T1000 (cell line): ENCODE measurements at regions not wholly inside any gene's neighbourhood (a gene's known extent, or its start where the extent isn't known, plus 50 kb on each side); places are given as distances from the start of the nearest gene placed in this dataset.

Experiments
- DNase-seq: peaks from one replicate; lab custom pipeline; 2025; ENCODE audit warnings: mixed read lengths; lab: John Stamatoyannopoulos, UW

DNA sequence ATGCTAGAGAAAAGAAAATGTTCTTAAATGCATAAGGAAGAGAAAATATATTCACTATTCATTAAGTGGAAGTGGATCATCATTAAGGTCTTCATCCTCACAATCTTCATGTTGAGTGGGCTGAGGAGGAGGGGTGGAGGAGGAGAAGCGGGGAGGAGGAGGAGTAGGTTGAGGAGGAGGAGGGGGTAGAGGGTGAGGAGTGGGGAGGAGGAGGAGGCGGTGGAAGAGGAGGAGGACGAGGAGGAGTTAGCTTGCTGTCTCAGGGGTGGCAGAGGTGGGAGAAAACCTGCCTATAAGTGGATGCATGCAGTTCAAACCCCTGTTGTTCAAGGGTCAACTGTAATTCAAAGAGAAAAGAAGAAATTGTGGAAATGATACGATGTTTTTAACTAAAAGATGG, 71.6 kb downstream of the MYEOV start:
- DNase-seq, result no peak

DNA sequence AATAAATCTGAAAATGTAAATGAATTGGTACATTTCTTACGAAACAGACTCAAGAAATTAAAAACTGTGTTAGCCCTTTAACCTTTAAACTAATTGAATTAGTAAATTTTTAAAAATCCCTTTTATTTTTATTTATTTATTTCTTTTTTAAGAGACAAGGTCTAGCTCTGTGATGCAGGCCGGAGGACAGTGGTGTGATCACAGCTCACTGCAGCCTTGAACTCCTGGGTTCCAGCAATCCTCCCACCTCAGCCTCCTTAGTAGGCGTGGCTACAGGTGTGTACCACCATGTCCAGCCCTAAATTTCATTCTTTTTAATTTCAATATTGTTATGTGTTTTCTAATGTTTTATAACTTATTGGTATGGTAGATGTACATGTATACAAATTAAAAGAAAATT, 72.6 kb downstream of the MYEOV start:
- DNase-seq, result no peak

DNA sequence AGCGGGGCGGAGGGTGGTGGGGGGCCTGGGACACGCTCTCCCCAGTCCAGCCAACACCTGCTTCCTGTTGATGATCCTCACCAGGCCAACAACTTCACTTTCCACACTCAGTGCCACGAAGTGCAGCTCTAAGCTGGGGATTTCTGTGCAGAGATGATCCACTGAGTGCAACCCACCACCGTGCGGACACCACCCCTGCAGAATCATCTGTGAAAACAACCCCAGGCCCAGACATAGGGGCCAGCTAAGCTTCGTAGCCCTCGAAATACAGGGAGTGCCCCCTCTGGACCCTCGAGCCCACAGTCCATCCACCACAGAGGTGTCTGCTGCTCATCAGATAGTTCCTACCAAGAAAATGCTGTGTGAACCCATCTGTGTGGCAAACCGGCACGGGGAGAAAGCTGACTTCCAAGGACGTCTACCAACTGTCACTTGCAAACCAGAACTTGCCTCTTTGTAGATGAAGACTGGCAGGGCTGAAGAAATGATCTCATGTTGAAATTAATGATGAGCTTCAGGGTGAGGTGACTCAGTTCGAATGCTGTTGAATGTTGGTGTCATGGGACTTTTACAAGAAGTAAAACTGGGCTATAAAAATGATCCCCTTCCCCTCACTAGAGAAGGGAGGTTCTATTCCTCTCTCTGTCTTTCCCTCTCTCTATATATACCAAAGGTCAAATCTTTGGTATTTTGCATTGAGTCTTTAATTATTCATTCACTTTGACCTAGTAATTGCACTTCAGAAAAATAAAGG, 73.4 kb downstream of the MYEOV start:
- DNase-seq, result no peak

DNA sequence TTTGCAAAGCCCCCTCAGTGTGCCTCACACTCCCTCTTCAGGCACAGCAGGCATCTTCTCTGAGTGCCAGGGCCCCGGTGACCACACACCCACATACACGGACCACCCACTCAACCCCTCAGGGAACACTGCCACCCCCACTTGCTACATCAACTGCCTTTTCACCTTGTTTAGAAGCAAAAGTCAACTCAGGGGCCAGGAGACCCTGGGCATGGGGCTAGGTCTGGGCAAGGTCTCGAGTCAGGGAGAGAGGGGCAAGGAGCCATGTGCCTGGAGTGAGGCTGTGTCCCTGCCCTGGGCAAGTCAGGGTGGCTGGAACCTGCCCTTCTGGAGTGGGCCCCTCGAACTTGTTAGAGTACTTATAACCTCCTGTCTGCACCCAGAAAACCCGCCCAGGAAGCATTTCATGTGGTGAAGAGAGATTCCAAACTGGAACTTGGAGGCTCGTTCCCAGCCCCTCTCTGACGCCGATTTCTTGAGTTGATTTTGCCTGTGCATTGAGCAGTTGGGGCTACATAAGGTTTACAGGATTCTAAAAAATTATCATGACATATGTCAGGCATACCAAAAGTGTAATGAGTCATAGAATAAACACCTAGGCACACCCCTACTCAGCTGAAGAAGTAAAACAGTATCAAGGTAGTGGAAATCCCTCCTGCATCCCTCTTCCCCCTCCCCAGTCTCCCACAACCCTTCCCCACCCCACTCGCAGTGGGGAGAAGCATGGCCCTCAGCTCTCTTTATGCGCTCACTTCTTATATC, 74.3 kb downstream of the MYEOV start:
- DNase-seq, result no peak

DNA sequence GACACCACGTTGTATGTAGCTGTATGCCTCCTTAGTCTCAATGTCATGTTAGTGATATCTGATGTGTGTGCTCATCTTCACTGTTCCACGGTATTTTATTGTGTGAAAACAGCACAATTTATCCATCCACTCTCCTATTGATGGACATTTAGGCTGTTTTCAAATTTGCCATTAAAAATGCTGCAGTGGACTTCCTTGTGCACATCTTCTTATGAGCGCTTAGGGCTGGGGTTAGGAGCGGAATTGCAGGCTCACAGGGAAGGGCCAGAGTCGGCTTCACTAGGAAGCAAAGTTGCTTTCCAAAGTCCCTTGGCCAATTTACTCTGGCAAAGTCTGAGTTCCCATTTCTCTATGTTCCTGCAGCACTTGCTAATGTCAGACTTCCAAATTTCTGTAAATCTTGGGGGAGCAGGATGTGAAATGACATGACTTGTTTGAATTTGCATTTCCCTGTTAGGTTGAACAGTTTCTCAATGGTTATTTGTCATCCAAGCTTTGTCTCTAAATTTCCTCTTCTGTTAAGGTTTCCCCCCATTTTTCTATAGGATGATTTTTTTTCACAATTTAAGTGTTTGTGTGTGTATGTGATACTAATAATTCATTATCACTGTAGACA, 75.4 kb downstream of the MYEOV start:
- no peak for DNase-seq

DNA sequence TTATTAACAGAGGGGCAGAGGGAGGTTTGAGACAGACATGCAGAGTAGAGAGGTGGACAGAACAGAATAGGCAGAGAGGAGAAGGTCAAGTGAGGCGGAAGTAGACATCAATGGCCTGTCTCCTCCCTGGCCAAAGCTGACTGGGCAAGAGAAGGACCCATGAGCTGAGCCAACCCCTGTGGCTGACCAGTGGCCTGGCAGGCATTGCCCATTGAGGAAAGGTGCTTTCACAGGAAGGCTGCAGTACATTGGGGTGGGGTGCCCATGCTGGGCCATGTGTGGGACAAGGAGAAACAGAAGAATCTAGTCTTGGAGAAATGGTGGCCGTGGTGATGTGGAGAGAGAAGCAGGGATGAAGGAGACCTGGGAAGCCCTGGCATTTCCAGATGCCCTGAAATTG, 76.0 kb downstream of the MYEOV start:
- no peak for DNase-seq

DNA sequence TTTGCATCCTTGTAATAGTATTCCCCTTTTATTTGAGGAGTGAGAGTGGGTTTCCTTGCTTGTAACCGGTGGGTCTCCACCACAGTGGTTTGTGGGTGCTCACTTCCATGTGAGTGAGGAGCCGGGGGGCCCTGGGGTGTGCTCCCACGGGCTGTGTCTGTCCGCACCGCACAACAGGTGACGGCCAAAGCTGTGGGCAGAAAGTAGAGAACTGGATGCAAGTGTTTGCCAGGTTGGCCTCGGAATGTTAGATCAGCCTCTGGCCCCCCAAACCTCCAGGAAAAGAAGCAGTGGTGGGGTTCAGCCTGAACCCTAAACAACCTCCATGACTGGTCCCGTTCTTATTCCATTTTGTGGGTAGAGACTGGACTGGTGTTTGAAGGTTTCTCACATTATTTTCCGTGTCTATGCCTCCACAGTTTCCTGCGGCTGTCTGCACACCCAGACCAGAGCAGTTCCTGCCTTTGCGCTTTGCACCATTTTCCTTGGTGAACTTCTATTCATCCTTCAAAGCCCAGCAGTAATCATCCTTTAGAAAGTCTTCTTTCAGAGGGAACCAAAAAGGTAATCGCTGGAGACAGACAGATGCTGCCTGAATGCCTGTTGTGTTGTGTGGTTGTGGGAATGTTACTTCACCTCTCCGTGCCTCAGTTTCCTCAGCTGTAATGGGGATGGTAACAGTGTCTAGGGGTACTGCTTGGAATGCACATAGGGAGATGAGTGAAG, 77.2 kb downstream of the MYEOV start:
- no peak for DNase-seq

DNA sequence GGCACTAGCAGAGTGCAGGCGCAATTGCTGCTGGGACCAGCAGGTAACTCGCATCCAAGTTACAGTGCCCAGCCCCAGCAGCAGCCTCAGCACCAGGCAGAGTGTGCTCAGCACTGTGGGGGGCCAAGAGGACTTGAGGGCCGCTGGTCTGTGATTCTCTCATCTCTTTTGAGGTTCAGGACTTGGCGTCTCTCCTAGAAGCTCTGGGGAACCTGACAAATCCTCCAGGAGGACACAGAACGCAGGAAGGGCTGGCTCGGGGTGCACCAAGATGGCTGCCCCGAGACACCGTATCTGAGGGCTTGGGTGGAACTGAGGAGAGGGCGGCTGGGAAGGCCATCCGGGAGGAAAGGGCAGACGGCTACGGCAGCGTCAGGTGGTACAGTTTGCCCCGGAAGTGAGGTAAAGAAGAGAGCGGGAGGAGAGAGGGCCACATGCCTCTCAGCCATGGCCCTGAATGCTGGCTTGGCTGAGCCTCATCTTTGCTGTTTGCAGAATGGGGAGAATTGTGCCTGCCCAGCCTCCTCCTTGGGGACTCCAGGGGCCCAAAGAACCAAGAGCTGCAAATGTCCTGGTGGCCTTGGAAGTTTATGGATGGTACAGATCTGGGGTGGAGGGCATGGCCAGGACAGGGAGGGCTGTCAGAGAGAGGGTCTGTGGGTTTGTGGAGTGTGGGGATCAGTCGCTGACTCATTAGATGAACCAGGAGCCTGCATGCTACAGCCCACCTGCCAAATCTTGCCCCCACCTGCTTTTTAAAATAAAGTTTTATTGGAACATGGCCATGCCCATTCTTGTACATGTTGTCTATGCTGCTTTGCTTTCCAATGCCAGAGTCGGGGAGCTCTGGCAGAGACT, 78.0 kb downstream of the MYEOV start:
- DNase-seq, result no peak

DNA sequence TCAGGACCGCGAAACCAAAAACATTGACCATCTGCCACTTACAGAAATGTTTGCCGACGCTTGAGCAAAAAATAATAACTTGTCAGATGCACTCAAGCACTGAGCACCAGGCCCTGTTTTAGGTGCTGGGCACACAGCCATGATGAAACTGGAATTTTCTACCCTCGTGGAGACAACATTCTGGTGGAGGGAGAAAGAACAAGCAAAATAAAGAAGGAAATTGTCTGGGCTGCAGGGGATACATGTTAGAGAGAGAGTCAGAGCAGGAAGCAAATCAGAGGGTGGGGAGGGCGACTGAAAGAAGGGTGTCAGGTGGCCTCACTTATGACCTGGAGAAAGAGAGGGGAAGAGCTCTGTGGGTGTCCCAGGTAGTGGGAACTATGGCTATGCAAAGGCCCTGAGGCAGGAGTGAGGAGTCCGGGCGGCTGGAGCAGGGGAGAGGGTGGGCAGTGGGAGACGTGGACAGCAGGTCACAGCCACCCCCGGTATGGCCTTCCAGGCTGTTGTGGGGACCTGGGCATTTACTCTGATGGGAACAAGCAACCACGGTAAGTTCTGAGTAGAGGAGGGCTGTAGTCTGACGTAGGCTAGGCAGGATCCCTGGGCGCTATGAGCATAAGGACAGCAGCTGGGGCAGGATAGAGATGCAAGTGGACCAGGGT, 78.8 kb downstream of the MYEOV start:
- DNase-seq, result no peak

DNA sequence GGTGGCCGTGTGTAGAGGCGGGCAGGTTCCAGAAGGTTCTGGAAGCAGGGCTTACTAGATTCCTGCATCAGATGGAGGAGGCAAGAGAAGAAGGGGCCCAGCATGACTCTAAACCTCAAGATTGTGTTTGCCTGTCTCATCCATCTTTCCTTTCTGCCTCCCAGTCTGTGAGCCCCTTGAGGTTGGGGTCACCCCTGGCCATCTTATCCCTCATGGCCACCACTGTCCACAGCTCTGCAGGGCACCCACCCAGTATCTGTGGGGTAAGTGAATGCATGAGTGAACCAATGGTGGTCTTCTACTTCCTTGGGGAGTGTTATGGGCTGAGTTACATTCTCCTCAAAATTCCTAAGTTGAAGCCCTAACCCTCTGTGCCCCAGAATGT, 79.3 kb downstream of the MYEOV start:
- DNase-seq, result no peak

DNA sequence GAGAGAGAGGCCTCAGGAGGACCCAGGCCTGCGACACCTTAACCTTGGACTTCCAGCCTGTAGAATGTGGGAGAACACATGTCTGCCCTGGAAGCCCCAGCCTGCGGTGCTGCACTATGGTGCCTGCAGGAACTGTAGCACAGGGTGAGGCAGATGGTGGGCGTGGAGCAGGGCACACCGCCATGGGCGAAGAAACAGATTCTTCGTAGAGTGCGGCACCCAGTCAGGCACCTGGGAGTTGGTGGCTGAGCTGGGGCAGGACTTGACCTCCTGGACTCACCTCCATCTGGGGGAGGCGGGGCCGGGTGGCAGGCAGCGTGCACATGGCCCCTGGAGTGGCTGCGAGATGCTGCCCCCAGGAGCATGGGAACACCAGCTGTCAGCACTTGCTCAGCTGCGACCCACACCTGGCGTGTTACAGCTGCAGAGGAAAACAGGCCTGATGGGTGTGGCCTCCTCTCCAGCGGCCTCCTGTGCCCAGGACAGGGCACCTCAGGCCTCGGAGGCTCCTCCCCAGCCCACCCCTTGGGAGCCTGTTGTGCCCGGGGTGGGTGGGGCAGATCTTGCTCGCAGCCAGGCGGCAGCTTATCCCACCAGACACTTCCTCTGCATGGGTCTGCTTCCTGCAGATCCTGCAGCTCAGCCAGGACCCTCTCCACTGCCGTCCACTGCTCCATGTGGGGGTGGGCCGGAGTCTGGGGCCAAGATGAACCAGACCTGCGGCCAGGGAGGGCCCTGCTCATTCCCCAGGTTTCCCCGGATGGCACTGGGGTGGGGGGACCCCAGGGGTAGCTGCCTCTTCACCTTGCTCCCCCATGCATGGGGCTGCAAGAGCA, 80.4 kb downstream of the MYEOV start:
- DNase-seq, result no peak

DNA sequence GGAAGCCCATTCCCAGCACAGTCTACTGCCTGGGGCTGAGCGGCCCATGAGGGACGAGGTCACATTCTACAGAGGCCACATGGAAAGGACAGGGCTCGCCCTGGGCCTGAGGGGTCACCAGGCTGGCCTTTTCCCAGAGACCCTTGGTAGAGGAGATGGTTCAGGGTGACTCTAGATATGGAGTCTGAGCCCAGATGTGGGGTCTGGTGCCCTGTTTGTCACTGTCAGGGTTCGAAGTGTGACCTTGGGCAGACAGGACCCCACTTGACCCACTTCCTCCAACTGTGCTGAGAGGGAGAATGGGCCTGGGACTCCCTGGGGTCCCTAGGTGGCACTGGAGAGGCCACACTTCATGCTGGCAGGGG, 81.0 kb downstream of the MYEOV start:
- no peak for DNase-seq

DNA sequence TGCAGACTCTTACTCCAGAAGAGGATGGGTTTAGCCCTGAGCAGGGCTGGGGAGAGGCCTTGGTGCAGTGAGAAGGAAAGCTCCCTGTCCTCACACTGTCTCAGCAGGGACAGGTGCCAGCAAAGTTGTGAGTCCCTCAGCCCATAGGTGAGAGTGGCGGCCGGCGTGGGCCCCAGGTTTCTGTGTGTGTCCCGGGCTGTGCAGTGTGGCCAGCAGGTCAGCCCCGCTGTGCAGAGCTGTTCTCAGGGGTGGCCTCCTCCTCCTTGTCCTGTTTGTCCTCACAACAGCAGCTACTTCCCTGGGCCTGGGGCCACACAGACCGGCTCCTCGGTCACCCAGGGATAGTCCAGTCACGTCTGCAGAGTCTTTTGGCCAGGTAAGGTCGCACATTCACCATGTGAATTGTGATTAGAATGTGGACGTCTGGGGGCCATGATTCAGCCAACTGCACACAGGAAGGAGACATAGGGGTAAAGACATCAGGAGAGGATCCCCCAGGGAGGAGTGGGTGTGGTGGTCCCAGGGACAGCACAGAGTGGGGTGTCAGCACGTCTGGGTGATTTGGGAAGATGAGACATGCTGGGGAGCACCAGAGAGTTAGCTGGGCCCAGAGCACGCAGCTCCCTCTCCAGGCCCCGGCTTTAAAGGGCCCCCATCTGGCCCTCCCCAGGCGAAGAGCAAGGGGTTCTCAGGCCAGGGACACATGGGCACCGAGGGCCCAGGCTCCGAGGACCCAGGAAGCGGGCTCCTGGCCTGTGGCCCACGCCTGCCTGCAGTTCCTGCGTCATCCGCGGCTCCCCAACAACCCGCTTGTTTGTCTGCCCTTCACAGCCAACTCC, 81.6 kb downstream of the MYEOV start:
- DNase-seq, result no peak

DNA sequence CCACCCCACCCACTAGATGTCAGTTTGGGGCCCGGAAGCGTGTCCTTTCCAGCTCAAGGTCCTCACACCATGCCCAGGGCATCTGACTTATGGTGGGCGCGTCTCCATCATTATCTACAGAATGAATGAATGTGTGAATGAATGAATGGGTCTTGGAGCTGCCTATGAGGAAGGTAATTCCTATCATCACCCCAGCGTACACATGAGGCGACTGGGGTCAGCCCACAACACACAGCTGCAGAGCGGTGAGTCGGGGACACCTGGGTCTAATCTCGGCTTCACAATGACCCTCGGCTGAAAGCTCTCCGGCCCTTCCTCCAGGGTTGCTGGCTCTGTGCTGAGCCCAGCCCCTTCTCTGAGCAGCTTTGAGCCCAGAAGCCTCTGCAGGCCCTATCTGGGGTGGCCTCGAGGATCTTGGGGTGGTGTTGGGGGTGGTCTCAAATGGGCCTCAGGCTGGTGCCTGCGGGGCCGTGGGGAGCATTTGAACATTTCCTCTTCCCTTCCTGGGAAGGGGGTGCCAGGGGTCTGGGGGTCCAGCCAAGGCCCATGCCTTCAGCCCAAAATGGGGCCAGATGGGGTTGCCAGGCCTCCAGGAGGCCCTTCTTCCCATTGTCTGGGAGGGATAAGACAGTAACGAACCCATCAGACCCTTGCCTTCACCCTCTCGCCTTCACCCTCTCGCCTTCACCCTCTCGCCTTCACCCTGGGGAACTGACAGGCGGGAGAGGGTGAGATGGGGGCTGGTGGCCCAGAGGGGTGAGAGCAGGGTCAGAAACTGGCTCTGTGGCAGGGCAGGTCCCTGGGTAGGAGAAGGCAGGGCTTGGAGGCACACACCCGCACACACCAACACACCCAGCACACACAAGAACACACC, 82.4 kb downstream of the MYEOV start:
- DNase-seq, result no peak

DNA sequence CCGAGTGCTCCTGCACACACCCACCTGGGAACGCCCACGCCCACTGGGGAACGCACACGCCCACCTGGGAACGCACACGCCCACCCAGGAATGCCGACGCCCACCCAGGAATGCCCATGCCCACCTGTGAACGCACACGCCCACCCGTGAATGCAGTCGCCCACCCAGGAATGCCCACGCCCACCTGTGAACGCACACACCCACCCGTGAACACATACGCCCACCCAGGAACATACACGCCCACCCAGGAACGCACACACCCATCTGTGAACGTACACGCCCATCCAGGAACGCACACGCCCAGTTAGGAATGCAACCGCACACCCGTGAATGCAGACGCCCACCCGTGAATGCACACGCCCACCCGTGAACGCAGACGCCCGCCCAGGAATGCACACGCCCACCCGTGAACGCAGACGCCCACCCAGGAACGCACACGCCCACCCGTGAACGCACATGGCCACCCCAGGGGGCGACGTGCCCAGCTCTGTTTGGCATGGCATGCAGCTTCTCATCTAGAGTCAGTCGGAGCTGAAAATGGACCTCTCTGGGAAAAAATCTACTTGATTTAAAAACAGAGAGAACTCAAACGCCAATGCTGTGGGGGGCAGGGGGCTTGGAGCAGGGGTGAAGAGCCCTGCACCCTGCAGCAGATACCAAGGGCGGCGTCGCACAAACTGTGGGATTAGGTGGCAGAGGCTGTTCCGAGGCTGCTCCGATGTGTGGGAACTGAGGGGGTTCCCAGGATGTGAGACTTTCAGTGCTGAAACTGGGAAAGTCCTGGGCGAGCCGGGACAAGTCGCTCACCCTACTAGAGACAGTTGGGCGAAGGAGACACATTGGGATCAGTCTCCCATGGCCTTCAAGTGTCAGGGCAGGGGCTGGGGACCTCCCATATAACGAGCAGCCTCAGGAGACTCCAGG, 83.3 kb downstream of the MYEOV start:
- no peak for DNase-seq

DNA sequence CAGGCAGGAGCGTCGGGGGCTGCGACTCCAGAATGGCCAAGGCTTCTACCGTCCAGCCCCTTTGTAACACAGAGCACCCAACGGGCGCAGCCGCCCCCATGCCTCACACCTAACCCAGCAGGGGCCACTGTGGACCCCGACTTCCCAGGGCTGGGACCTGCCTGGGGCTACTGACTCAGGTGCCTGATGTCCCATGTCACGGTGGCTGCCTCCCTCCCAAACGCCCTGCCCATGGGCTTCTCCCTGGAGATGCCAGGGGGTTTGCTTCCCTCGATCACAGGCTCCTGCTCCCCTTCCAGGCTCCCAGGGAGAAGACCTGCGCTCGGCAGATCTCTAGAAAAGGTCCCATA, 84.0 kb downstream of the MYEOV start:
- DNase-seq, result no peak
